Fibroblast of lung (primary cell): ENCODE measurements at regions not wholly inside any gene's neighbourhood (a gene's known extent, or its start where the extent isn't known, plus 50 kb on each side); places are given as distances from the start of the nearest gene placed in this dataset.

Source experiments
- DNase-seq, 2 donors: peaks; one replicate each; pipeline versions ENCODE4 v3.0.0 to v3.0.0-alpha.2; 2010; ENCODE audit warnings: low read depth in 2 of 2
- H2AFZ ChIP-seq: 2 replicates; pipeline ENCODE4 v1.5.1; 2012; ENCODE audit warnings: low read length, control low read depth, inconsistent platforms
- H3K27ac ChIP-seq: 2 replicates; pipeline ENCODE4 v1.5.1; 2011; ENCODE audit warnings: low read length, control low read depth; ENCODE audit not compliant: insufficient read depth
- H3K27me3 ChIP-seq: 2 replicates; pipeline ENCODE4 v1.5.1; 2011; ENCODE audit warnings: mild to moderate bottlenecking, low read length; ENCODE audit not compliant: control insufficient read depth, insufficient read depth
- H3K36me3 ChIP-seq: 2 replicates; pipeline ENCODE4 v1.5.1; 2011; ENCODE audit warnings: low read length; ENCODE audit not compliant: control insufficient read depth, insufficient read depth
- H3K4me1 ChIP-seq: 2 replicates; pipeline ENCODE4 v1.5.1; 2011; ENCODE audit warnings: low read length; ENCODE audit not compliant: control insufficient read depth, insufficient read depth; ENCODE audit errors: extremely low read depth
- H3K4me2 ChIP-seq: 2 replicates; pipeline ENCODE4 v1.5.1; 2011; ENCODE audit warnings: low read length, control low read depth; ENCODE audit not compliant: insufficient read depth; ENCODE audit errors: extremely low read depth
- H3K4me3 ChIP-seq, 4 experiments: fragments of 200-600 bp in 1 of 4; sonication (generic) in 1 of 4; replicated peaks in 1 of 4; 2 replicates each; pipeline ENCODE4 v1.5.1; 2011 to 2016; ENCODE audit warnings: low read length in 4 of 4, low read depth in 3 of 4, mild to moderate bottlenecking in 3 of 4, control low read depth in 2 of 4, inconsistent platforms in 1 of 4, mixed read lengths in 1 of 4; ENCODE audit not compliant: insufficient read depth in 1 of 4; ENCODE audit errors: control extremely low read depth in 1 of 4
- H3K79me2 ChIP-seq: 2 replicates; pipeline ENCODE4 v1.5.1; 2012; ENCODE audit warnings: mild to moderate bottlenecking, low read length, inconsistent platforms; ENCODE audit not compliant: control insufficient read depth, insufficient read depth
- H3K9ac ChIP-seq: 2 replicates; pipeline ENCODE4 v1.5.1; 2011; ENCODE audit warnings: mild to moderate bottlenecking, low read length, control low read depth; ENCODE audit not compliant: insufficient read depth
- H3K9me3 ChIP-seq: 2 replicates; pipeline ENCODE4 v1.5.1; 2012; ENCODE audit warnings: low read depth, low read length; ENCODE audit not compliant: control insufficient read depth, insufficient read depth
- H4K20me1 ChIP-seq: 2 replicates; pipeline ENCODE4 v1.5.1; 2011; ENCODE audit warnings: low read length; ENCODE audit not compliant: control insufficient read depth, insufficient read depth; ENCODE audit errors: extremely low read depth
- EZH2 ChIP-seq: IDR thresholded peaks from 2 replicates; pipeline ENCODE4 v1.5.1; 2012; ENCODE audit warnings: low read length, control low read depth, mild to moderate bottlenecking; ENCODE audit errors: missing control alignments
- TF ChIP-seq, protein P1 (sequence below), 2 donors: IDR thresholded peaks in 1 of 2; conservative IDR thresholded peaks in 1 of 2; 1 replicate in 1 of 2; 2 replicates in 1 of 2; pipeline ENCODE4 v1.5.1; 2011 to 2012; ENCODE audit warnings: low read length in 2 of 2, control low read depth in 1 of 2, inconsistent platforms in 1 of 2, low read depth in 1 of 2, mild to moderate bottlenecking in 1 of 2

DNA sequence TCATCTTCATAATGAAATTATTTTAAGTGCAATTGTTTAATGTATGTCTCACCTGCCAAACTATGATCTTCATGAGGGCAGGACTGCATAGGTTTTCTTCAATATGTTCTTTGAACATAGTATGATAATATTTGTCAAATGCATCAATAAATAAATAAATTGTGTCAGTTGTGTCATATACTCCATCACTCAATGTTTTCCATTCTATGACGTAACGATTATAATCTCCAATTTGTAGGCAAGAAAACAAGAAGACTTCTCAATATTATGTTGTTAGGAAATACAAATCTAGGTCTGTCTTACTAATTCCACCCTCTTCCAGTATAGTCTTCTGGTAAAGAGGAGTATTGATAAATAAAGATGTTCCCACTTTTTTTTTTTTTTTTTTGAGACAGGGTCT lies 858.1 kb downstream of the MAFB start:
- H2AFZ ChIP-seq, result no peak overlapping the region
- no peaks in the 10 kb centered on the region for H3K4me1 ChIP-seq
- peaks cover 12% of the 10 kb centered on the region for H3K27me3 ChIP-seq
- no peak for DNase-seq
- H3K27ac ChIP-seq, result no peak overlapping the region
- no peak overlapping the region for H3K4me2 ChIP-seq
- H3K4me3 ChIP-seq, result no peak overlapping the region
- no peak overlapping the region for H3K9ac ChIP-seq
- no peaks in the 10 kb centered on the region for H3K36me3 ChIP-seq
- no peaks in the 10 kb centered on the region for H3K79me2 ChIP-seq
- no peaks in the 10 kb centered on the region for H3K9me3 ChIP-seq
- no peak for TF ChIP-seq EZH2
- H4K20me1 ChIP-seq, result no peaks in the 10 kb centered on the region

DNA sequence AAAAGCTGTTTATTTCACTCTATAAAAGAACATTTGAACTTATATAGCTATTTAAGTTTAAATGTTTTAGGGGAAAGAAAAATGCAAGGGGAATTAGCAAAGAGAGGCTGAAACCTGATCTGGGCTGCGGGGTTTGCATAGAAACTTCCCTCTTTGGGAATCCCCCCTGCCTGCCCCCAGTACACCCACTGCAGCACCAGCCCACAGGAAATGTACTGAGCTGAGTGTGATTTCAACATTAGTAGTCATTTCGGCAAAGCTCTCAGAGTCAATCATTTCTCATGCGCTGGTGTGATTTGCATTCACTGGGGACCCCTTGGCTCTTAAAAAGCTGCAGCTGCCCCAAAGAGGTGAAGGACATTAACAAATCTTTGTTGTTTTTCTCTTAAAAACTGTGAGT lies 859.4 kb downstream of the MAFB start:
- TF ChIP-seq, protein P1, sequence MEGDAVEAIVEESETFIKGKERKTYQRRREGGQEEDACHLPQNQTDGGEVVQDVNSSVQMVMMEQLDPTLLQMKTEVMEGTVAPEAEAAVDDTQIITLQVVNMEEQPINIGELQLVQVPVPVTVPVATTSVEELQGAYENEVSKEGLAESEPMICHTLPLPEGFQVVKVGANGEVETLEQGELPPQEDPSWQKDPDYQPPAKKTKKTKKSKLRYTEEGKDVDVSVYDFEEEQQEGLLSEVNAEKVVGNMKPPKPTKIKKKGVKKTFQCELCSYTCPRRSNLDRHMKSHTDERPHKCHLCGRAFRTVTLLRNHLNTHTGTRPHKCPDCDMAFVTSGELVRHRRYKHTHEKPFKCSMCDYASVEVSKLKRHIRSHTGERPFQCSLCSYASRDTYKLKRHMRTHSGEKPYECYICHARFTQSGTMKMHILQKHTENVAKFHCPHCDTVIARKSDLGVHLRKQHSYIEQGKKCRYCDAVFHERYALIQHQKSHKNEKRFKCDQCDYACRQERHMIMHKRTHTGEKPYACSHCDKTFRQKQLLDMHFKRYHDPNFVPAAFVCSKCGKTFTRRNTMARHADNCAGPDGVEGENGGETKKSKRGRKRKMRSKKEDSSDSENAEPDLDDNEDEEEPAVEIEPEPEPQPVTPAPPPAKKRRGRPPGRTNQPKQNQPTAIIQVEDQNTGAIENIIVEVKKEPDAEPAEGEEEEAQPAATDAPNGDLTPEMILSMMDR (conservative IDR thresholded peaks at IDR 0.05 in 1 of 2, IDR thresholded peaks at IDR 0.05 in 1 of 2; ENCODE audit: low read depth in 1 of 2, low read length in 2 of 2), result no peak
- no peak for TF ChIP-seq EZH2
- H3K36me3 ChIP-seq, result no peaks in the 10 kb centered on the region
- peak in 1 of 2 donors; percentile 20 for DNase-seq
- no peak overlapping the region for H2AFZ ChIP-seq
- no peak overlapping the region for H3K4me2 ChIP-seq
- H3K9me3 ChIP-seq, result no peaks in the 10 kb centered on the region
- H3K4me3 ChIP-seq, result no peak overlapping the region
- H3K4me1 ChIP-seq, result no peaks in the 10 kb centered on the region
- no peak overlapping the region for H3K27ac ChIP-seq
- H3K27me3 ChIP-seq, result peaks cover 12% of the 10 kb centered on the region
- H4K20me1 ChIP-seq, result no peaks in the 10 kb centered on the region
- H3K79me2 ChIP-seq, result no peaks in the 10 kb centered on the region
- H3K9ac ChIP-seq, result no peak overlapping the region

DNA sequence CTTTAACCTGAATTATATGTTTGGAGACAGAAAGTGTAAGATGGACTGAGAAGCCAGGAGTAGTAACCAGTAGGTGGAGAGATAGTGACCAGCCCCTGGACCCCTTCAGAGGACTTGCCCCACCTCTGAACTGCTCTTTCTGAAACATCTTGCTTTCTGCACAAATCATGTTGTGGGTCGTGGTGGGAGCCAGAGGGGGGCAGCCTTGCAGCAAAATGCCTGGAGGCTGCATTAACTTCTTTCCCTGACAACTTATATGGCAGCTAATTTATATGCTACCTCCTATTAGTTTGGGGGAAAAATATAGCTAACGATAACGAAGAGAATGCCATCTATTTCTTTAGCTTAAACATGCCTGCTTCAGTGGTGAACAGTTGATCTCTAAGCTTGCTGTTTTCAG lies 859.8 kb downstream of the MAFB start:
- Histone ChIP-seq H3K9ac (no peak overlapping the region), H3K4me2 (no peak overlapping the region), H3K79me2 (no peaks in the 10 kb centered on the region), H2AFZ (no peak overlapping the region), H3K27ac (no peak overlapping the region), H3K27me3 (peaks cover 12% of the 10 kb centered on the region), H3K4me3 (no peak overlapping the region), H3K36me3 (no peaks in the 10 kb centered on the region), H3K9me3 (no peaks in the 10 kb centered on the region), H4K20me1 (no peaks in the 10 kb centered on the region), H3K4me1 (no peaks in the 10 kb centered on the region)
- TF ChIP-seq EZH2, result no peak
- TF ChIP-seq, protein P1 (conservative IDR thresholded peaks at IDR 0.05 in 1 of 2, IDR thresholded peaks at IDR 0.05 in 1 of 2; ENCODE audit: low read depth in 1 of 2, low read length in 2 of 2), result peak; percentile 63 to 71
- DNase-seq, result peak; percentile 40 to 56

DNA sequence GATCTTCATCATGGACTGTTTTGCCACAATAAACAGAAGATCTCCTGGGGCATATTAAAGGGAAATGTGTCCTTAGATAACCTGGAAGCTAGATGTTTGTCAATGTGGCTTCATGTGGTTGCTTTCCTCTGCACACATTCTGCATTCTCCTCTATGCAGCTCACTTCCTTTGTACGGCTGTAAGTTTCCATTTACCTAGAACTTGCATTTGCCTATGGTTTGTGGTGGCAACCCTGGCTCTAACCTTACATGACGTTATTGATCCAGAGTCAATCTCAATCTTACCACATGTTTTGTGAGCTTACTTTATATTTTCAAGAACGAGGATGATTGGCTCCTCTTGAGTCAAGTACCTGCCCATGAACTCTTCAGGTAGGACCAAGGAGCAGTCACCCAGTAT lies 863.1 kb downstream of the MAFB start:
- Histone ChIP-seq H4K20me1 (no peaks in the 10 kb centered on the region), H3K4me3 (no peak overlapping the region), H3K27ac (no peak overlapping the region), H2AFZ (no peak overlapping the region), H3K79me2 (no peaks in the 10 kb centered on the region), H3K4me1 (peaks cover 11% of the 10 kb centered on the region), H3K36me3 (no peaks in the 10 kb centered on the region), H3K9me3 (no peaks in the 10 kb centered on the region), H3K4me2 (no peak overlapping the region), H3K27me3 (peaks cover 12% of the 10 kb centered on the region), H3K9ac (no peak overlapping the region)
- no peak for TF ChIP-seq EZH2
- TF ChIP-seq, protein P1 (conservative IDR thresholded peaks at IDR 0.05 in 1 of 2, IDR thresholded peaks at IDR 0.05 in 1 of 2; ENCODE audit: low read depth in 1 of 2, low read length in 2 of 2), result no peak
- peak in 1 of 2 donors; percentile 80 for DNase-seq
